ENCODE measurements at regions not wholly inside any gene's neighbourhood (a gene's known extent, or its start where the extent isn't known, plus 50 kb on each side); places are given as distances from the start of the nearest gene placed in this dataset.

DNA sequence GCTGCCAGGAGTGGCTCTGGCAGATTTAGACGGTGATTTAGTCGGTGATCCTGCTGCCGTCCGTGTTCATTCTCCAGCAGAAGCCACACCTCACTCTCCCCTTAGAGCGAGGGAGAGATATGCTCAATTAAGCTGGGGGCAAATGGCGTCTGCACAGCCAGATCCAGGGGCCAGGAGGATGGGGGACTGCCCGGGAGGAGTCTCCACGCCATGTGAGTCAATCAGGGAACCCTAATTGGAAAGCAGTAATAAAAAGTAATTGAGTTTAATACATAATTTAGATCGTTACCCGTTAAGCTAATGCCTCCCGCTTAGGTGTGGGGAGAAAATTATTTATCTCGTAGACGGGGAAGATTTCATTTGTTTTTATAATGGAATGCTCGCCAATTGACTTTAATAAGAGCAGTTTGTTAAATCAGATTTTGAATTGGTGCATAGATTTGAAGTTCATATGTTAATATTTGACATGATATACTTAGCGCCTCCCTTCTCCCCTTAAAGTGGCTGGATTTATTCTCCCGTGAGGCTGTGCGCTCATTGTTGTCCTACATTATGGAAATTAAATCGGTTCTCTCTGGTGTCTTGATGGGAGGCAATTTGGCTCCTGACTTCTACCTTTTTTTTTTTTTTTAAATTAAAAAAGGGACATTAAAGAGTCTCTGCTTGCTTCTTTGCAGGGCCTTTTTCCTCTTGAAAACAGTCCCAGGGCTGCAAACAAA is 104.9 kb upstream of the C14orf180 start:
- ChIA-PET POLR2A (no interaction called here), CTCF (interaction anchor here (0.7 kb wide), 1 partner anchor 141 kb away, joined by 3 read pairs; no protein-coding TSS in a partner anchor)
- Histone ChIP-seq H3K4me3 (ENCODE audit: low read depth, low read length) (no peak overlapping the region), H3K4me1 (ENCODE audit: control insufficient read depth, insufficient read depth, low read length) (no peaks in the 10 kb centered on the region), H3K27ac (ENCODE audit: extremely low read depth, low read depth, low read length) (no peak overlapping the region), H3K36me3 (ENCODE audit: control insufficient read depth in 2 of 2, insufficient read depth in 1 of 2, low read length in 2 of 2) (no peaks in the 10 kb centered on the region), H3K9me3 (ENCODE audit: control insufficient read depth, insufficient read depth, low read depth, low read length) (no peaks in the 10 kb centered on the region)
- TF ChIP-seq OSR2 (tag by site-specific recombination; IDR thresholded peaks at IDR 0.05) = no peak
- TF ChIP-seq, protein P1, sequence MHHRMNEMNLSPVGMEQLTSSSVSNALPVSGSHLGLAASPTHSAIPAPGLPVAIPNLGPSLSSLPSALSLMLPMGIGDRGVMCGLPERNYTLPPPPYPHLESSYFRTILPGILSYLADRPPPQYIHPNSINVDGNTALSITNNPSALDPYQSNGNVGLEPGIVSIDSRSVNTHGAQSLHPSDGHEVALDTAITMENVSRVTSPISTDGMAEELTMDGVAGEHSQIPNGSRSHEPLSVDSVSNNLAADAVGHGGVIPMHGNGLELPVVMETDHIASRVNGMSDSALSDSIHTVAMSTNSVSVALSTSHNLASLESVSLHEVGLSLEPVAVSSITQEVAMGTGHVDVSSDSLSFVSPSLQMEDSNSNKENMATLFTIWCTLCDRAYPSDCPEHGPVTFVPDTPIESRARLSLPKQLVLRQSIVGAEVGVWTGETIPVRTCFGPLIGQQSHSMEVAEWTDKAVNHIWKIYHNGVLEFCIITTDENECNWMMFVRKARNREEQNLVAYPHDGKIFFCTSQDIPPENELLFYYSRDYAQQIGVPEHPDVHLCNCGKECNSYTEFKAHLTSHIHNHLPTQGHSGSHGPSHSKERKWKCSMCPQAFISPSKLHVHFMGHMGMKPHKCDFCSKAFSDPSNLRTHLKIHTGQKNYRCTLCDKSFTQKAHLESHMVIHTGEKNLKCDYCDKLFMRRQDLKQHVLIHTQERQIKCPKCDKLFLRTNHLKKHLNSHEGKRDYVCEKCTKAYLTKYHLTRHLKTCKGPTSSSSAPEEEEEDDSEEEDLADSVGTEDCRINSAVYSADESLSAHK (tag by site-specific recombination; IDR thresholded peaks at IDR 0.05) = no peak
- TF ChIP-seq, protein P2, sequence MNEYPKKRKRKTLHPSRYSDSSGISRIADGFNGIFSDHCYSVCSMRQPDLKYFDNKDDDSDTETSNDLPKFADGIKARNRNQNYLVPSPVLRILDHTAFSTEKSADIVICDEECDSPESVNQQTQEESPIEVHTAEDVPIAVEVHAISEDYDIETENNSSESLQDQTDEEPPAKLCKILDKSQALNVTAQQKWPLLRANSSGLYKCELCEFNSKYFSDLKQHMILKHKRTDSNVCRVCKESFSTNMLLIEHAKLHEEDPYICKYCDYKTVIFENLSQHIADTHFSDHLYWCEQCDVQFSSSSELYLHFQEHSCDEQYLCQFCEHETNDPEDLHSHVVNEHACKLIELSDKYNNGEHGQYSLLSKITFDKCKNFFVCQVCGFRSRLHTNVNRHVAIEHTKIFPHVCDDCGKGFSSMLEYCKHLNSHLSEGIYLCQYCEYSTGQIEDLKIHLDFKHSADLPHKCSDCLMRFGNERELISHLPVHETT (tag by site-specific recombination; IDR thresholded peaks at IDR 0.05) = no peak
- no peak for TF ChIP-seq ZNF776 (tag by site-specific recombination; IDR thresholded peaks at IDR 0.05; ENCODE audit: borderline replicate concordance)
- no peak for TF ChIP-seq ZNF16 (tag by site-specific recombination; IDR thresholded peaks at IDR 0.05; ENCODE audit: low read depth)
- no peak for TF ChIP-seq ZBTB1 (tag by site-specific recombination; IDR thresholded peaks at IDR 0.05)
- TF ChIP-seq, protein P3, sequence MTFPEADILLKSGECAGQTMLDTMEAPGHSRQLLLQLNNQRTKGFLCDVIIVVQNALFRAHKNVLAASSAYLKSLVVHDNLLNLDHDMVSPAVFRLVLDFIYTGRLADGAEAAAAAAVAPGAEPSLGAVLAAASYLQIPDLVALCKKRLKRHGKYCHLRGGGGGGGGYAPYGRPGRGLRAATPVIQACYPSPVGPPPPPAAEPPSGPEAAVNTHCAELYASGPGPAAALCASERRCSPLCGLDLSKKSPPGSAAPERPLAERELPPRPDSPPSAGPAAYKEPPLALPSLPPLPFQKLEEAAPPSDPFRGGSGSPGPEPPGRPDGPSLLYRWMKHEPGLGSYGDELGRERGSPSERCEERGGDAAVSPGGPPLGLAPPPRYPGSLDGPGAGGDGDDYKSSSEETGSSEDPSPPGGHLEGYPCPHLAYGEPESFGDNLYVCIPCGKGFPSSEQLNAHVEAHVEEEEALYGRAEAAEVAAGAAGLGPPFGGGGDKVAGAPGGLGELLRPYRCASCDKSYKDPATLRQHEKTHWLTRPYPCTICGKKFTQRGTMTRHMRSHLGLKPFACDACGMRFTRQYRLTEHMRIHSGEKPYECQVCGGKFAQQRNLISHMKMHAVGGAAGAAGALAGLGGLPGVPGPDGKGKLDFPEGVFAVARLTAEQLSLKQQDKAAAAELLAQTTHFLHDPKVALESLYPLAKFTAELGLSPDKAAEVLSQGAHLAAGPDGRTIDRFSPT (tag by site-specific recombination; IDR thresholded peaks at IDR 0.05) = no peak
- TF ChIP-seq, protein P4, sequence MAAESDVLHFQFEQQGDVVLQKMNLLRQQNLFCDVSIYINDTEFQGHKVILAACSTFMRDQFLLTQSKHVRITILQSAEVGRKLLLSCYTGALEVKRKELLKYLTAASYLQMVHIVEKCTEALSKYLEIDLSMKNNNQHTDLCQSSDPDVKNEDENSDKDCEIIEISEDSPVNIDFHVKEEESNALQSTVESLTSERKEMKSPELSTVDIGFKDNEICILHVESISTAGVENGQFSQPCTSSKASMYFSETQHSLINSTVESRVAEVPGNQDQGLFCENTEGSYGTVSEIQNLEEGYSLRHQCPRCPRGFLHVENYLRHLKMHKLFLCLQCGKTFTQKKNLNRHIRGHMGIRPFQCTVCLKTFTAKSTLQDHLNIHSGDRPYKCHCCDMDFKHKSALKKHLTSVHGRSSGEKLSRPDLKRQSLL (tag by site-specific recombination; IDR thresholded peaks at IDR 0.05) = no peak
- no peak for TF ChIP-seq HOXD13 (CRISPR knock-in tag; IDR thresholded peaks at IDR 0.05; ENCODE audit: borderline replicate concordance)
- TF ChIP-seq ZNF560 (tag by site-specific recombination; IDR thresholded peaks at IDR 0.05; ENCODE audit: borderline replicate concordance) = no peak
- no peak for TF ChIP-seq ZNF791 (tag by site-specific recombination; IDR thresholded peaks at IDR 0.05)
- TF ChIP-seq ZNF473 (tag by site-specific recombination; IDR thresholded peaks at IDR 0.05) = no peak
- no peak for TF ChIP-seq ZNF670 (tag by site-specific recombination; IDR thresholded peaks at IDR 0.05; ENCODE audit: low read depth)
- no peak for TF ChIP-seq ZFP3 (tag by site-specific recombination; IDR thresholded peaks at IDR 0.05; ENCODE audit: low read depth)
- TF ChIP-seq, protein P5, sequence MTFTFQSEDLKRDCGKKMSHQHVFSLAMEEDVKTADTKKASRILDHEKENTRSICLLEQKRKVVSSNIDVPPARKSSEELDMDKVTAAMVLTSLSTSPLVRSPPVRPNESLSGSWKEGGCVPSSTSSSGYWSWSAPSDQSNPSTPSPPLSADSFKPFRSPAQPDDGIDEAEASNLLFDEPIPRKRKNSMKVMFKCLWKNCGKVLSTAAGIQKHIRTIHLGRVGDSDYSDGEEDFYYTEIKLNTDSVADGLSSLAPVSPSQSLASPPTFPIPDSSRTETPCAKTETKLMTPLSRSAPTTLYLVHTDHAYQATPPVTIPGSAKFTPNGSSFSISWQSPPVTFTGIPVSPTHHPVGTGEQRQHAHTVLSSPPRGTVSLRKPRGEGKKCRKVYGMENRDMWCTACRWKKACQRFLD (tag by site-specific recombination; IDR thresholded peaks at IDR 0.05) = no peak
- TF ChIP-seq GLI4 (tag by site-specific recombination; IDR thresholded peaks at IDR 0.05) = no peak
- no peak for TF ChIP-seq ZNF792 (tag by site-specific recombination; IDR thresholded peaks at IDR 0.05)
- TF ChIP-seq GLIS1 (tag by site-specific recombination; IDR thresholded peaks at IDR 0.05) = no peak
- no peak for TF ChIP-seq ZNF175 (tag by site-specific recombination; IDR thresholded peaks at IDR 0.05)
- no peak for TF ChIP-seq ZNF830 (tag by site-specific recombination; IDR thresholded peaks at IDR 0.05; ENCODE audit: low read depth)

Measured in HEK293 (cell line).